Suprapubic skin (tissue), 4 donors: ENCODE measurements at regions not wholly inside any gene's neighbourhood (a gene's known extent, or its start where the extent isn't known, plus 50 kb on each side); places are given as distances from the start of the nearest gene placed in this dataset.

Experiments used
- DNase-seq, 2 donors: peaks; one replicate each; pipeline ENCODE4 v3.0.0-alpha.2; 2019; ENCODE audit warnings: low spot score in 2 of 2
- H3K27ac ChIP-seq: fragments of 200-600 bp; sonication (generic); one replicate; pipeline ENCODE4 v1.5.1; 2019
- H3K27me3 ChIP-seq: fragments of 200-600 bp; sonication (generic); one replicate; pipeline ENCODE4 v1.5.1; 2019
- H3K36me3 ChIP-seq: fragments of 200-600 bp; sonication (generic); one replicate; pipeline ENCODE4 v1.5.1; 2019
- H3K4me1 ChIP-seq: fragments of 200-600 bp; sonication (generic); one replicate; pipeline ENCODE4 v1.5.1; 2019
- H3K4me3 ChIP-seq: fragments of 200-600 bp; sonication (generic); one replicate; pipeline ENCODE4 v1.5.1; 2019; ENCODE audit warnings: mild to moderate bottlenecking
- H3K9me3 ChIP-seq: fragments of 200-600 bp; sonication (generic); one replicate; pipeline ENCODE4 v1.5.1; 2019
- EP300 ChIP-seq: sonication (generic); formaldehyde crosslinking; IDR thresholded peaks from one replicate; pipeline ENCODE4 v1.6.1; 2017; ENCODE audit warnings: antibody characterized with exemption
- POLR2A ChIP-seq, 2 donors: fragments of 450-650 bp; IDR thresholded peaks; one replicate each; pipeline ENCODE4 v1.6.1; 2017; ENCODE audit warnings: antibody characterized with exemption in 2 of 2, mild to moderate bottlenecking in 2 of 2, moderate library complexity in 2 of 2
- POLR2AphosphoS5 ChIP-seq, 3 donors: sonication (generic); formaldehyde crosslinking; IDR thresholded peaks; one replicate each; pipeline ENCODE4 v1.6.1; 2017; ENCODE audit warnings: antibody characterized with exemption in 3 of 3
- WGBS: methylation state at CpG from one replicate; pipeline ENCODE4 v1.1.5; 2018; 5-methylcytosine and 5-hydroxymethylcytosine counted together
- TF ChIP-seq, protein P1 (sequence below), 2 donors: fragments of 200-600 bp in 1 of 2; fragments of 450-650 bp in 1 of 2; sonication (generic) in 1 of 2; IDR thresholded peaks; one replicate each; pipeline ENCODE4 v1.5.1; 2016 to 2019; ENCODE audit warnings: antibody characterized with exemption in 2 of 2, mild to moderate bottlenecking in 1 of 2, moderate library complexity in 1 of 2

DNA sequence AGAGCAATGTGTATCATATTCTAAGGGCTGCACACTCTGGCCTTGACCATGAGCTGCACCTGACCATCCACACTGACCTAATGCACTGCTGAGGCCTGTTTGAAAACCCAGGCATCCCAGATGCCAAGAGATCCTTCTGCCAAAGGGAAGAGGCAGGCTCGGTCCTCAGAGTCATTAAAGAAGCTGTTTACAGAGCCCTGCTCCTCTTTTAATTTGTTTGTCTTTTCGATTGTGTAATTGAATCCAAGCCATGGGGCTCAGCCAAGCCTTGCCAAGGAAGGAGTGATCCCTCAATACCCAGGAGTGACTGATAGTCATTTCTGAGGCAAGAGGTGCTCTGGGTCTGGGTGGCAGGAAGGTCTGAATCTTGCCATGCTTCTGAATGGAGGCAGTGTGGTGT, 94.5 kb upstream of the ISX start:
- WGBS: 26% methylated on average over 2 of the region's 2 CpGs
- Histone ChIP-seq H3K36me3 (no peaks in the 10 kb centered on the region), H3K27me3 (no peaks in the 10 kb centered on the region), H3K4me3 (no peak overlapping the region), H3K9me3 (no peaks in the 10 kb centered on the region), H3K4me1 (no peaks in the 10 kb centered on the region), H3K27ac (no peak overlapping the region)
- no peak for DNase-seq
- no peak for TF ChIP-seq POLR2AphosphoS5 (IDR thresholded peaks at IDR 0.05)

DNA sequence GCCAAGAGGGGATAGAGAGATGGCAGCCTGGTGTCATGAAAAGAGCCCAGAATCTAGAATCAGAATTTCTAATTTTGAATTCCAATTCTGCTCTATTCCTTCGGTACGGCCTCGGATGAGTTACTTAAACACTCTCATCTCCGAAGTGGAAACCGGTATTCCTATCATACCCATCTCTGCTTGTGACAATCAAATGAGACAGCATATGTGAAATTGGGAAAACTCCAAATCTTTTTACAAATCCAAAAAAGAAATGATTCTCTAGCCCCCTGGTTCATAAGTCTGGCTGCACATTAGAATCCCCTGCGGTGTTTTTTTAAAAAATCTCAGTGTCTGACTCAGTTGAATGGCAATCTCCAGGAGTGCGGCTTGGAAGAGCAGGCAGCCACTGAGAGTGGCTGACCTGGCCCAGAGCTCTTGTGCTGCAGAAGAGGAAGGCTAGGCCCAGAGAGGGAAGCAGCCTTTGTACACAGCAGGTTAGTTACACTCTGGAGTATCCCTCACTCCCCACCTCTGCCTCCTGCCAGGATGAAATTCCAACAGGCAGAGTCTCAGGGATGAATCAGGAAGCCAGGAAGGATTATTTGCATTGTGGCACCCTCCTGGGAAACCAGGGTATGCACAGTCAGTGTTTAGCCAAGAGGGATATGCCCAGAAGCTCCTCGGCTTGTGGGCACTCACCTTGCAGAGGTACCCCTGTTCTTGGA, 93.6 kb upstream of the ISX start:
- no peak for TF ChIP-seq POLR2AphosphoS5 (IDR thresholded peaks at IDR 0.05)
- no peak for TF ChIP-seq EP300
- TF ChIP-seq, protein P1, sequence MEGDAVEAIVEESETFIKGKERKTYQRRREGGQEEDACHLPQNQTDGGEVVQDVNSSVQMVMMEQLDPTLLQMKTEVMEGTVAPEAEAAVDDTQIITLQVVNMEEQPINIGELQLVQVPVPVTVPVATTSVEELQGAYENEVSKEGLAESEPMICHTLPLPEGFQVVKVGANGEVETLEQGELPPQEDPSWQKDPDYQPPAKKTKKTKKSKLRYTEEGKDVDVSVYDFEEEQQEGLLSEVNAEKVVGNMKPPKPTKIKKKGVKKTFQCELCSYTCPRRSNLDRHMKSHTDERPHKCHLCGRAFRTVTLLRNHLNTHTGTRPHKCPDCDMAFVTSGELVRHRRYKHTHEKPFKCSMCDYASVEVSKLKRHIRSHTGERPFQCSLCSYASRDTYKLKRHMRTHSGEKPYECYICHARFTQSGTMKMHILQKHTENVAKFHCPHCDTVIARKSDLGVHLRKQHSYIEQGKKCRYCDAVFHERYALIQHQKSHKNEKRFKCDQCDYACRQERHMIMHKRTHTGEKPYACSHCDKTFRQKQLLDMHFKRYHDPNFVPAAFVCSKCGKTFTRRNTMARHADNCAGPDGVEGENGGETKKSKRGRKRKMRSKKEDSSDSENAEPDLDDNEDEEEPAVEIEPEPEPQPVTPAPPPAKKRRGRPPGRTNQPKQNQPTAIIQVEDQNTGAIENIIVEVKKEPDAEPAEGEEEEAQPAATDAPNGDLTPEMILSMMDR (IDR thresholded peaks at IDR 0.05): no peak
- TF ChIP-seq POLR2A (IDR thresholded peaks at IDR 0.05): no peak
- no peaks in the 10 kb centered on the region for H3K9me3 ChIP-seq
- no peaks in the 10 kb centered on the region for H3K27me3 ChIP-seq
- WGBS: 85% methylated on average over 7 of the region's 8 CpGs
- H3K27ac ChIP-seq: no peak overlapping the region
- H3K4me1 ChIP-seq: no peaks in the 10 kb centered on the region
- H3K4me3 ChIP-seq: no peak overlapping the region
- no peaks in the 10 kb centered on the region for H3K36me3 ChIP-seq
- no peak for DNase-seq

DNA sequence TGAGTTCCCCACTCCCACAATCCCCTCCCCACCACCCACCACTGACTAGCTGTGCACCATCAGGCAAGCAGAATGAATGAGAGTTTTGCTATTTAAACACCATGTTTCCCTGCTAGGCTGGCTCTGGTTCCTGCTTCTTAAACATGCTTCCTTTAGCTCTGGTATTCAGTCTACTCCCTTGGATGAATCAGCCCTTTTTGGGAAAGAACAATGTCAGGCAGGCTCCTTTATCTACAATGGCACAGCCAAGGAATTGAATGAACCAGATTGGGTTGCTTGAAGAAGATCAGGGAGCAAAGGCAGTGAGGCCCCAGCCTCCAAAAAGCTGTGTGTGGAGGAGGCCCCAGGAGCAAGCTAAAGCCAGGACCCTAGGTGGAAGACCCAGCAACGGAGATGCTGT, 92.9 kb upstream of the ISX start:
- WGBS: 64% methylated on average over 1 of the region's 1 CpG
- Histone ChIP-seq H3K27ac (no peak overlapping the region), H3K9me3 (no peaks in the 10 kb centered on the region), H3K27me3 (no peaks in the 10 kb centered on the region), H3K36me3 (no peaks in the 10 kb centered on the region), H3K4me1 (no peaks in the 10 kb centered on the region), H3K4me3 (no peak overlapping the region)
- TF ChIP-seq, protein P1 (IDR thresholded peaks at IDR 0.05): no peak
- TF ChIP-seq POLR2A (IDR thresholded peaks at IDR 0.05) (no peak), POLR2AphosphoS5 (IDR thresholded peaks at IDR 0.05) (no peak), EP300 (no peak)
- no peak for DNase-seq

DNA sequence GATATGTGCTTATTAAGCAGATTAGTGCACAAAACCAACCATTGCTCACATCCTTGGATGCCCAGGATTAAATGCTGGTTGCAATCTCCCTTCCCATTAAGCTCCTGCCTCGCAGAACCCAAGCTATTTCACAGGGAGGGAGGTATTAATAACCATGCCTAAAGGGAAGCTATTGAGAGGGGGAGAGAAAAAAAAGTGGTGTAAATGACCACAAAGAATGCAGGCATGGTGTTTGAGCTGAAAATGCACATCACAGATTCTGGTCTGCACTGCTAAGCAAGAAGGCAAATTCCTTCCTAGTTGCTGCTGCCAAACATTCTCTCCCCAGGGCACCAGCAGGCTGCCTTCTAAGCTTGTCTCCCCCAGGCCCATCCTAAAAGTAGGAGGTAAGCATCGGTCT, 92.0 kb upstream of the ISX start:
- Histone ChIP-seq H3K4me1 (no peaks in the 10 kb centered on the region), H3K4me3 (no peak overlapping the region), H3K9me3 (no peaks in the 10 kb centered on the region), H3K36me3 (no peaks in the 10 kb centered on the region), H3K27me3 (no peaks in the 10 kb centered on the region), H3K27ac (no peak overlapping the region)
- WGBS: 43% methylated on average over 2 of the region's 2 CpGs
- TF ChIP-seq POLR2AphosphoS5 (IDR thresholded peaks at IDR 0.05) (no peak), EP300 (no peak)
- DNase-seq: no peak

DNA sequence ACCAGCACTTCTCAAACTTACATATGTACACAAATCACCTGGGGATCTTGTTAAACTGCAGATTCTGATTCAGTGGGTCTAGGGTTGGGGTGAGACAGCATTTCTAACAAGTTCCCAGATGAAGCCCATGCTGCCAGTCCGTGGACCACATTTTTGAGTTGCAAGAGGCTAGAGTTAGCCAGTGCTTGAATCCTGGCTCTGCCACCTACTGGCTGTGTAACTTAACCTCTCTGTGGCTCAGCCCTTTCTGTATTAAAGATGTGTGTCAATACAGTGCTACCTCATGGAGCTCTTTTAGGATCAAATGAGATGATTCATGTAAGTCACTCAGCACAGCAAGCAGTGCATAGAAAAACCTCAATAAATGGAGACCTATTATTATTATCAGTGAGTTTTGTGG, 90.2 kb upstream of the ISX start:
- H3K27me3 ChIP-seq: no peaks in the 10 kb centered on the region
- TF ChIP-seq POLR2A (IDR thresholded peaks at IDR 0.05): no peak
- TF ChIP-seq, protein P1 (IDR thresholded peaks at IDR 0.05): no peak
- TF ChIP-seq POLR2AphosphoS5 (IDR thresholded peaks at IDR 0.05): no peak
- TF ChIP-seq EP300: no peak
- H3K27ac ChIP-seq: no peak overlapping the region
- no peak overlapping the region for H3K4me3 ChIP-seq
- no peaks in the 10 kb centered on the region for H3K36me3 ChIP-seq
- no peak for DNase-seq
- H3K4me1 ChIP-seq: no peaks in the 10 kb centered on the region
- H3K9me3 ChIP-seq: no peaks in the 10 kb centered on the region
- WGBS: 50% methylated on average over 1 of the region's 1 CpG

DNA sequence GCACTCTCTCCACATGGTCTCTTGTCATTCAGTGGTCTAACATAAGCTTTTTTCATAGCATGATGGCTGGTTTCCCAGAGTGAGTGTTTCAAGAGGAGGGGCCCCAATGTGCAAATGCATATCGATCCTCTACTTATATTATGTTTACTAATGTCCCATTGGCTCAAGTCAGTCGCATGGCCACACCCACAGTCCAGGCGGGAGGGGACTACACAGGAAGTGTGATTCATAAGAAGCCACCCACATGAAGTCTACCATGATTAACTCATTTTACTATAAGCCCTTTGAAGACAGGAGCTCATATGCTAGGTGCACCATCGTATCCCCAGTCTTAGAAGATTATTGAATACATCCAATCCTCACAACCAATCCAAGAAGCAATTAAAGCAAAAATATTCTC, 89.5 kb upstream of the ISX start:
- H3K9me3 ChIP-seq: no peaks in the 10 kb centered on the region
- H3K36me3 ChIP-seq: no peaks in the 10 kb centered on the region
- no peaks in the 10 kb centered on the region for H3K4me1 ChIP-seq
- TF ChIP-seq, protein P1 (IDR thresholded peaks at IDR 0.05): no peak
- TF ChIP-seq EP300: no peak
- no peak overlapping the region for H3K4me3 ChIP-seq
- no peaks in the 10 kb centered on the region for H3K27me3 ChIP-seq
- 96% methylated on average over 4 of the region's 4 CpGs for WGBS
- no peak overlapping the region for H3K27ac ChIP-seq
- DNase-seq: no peak
